CD1c-positive myeloid dendritic cell (primary cell): ENCODE measurements at regions not wholly inside any gene's neighbourhood (a gene's known extent, or its start where the extent isn't known, plus 50 kb on each side); places are given as distances from the start of the nearest gene placed in this dataset.

Experiments
- DNase-seq: peaks from one replicate; pipeline ENCODE4 v3.0.0-alpha.2; 2016; ENCODE audit errors: extremely low spot score

GRCh38 chr7:35339811-35340210 is 85.9 kb upstream of the TBX20 start:
- DNase-seq, result no peak

GRCh38 chr7:35336444-35336843 is 82.5 kb upstream of the TBX20 start:
- no peak for DNase-seq

GRCh38 chr7:35334506-35334905 is 80.6 kb upstream of the TBX20 start:
- DNase-seq, result no peak

- no peak for DNase-seq
These were observed 79.4 kb upstream of the TBX20 start for GRCh38 chr7:35333265-35333664.

- DNase-seq, result no peak
These were observed 78.1 kb upstream of the TBX20 start for GRCh38 chr7:35331730-35332678.

- no peak for DNase-seq
These were observed 75.1 kb upstream of the TBX20 start for GRCh38 chr7:35329026-35329425.

- no peak for DNase-seq
These were observed 65.7 kb upstream of the TBX20 start for GRCh38 chr7:35319606-35320005.

GRCh38 chr7:35316549-35316948 is 62.6 kb upstream of the TBX20 start:
- DNase-seq, result no peak

- no peak for DNase-seq
These were observed 61.6 kb upstream of the TBX20 start for GRCh38 chr7:35315517-35315916.

- no peak for DNase-seq
These were observed 60.5 kb upstream of the TBX20 start for GRCh38 chr7:35314354-35314753.

GRCh38 chr7:35313575-35313974 is 59.7 kb upstream of the TBX20 start:
- no peak for DNase-seq
